ENCODE measurements at regions not wholly inside any gene's neighbourhood (a gene's known extent, or its start where the extent isn't known, plus 50 kb on each side); places are given as distances from the start of the nearest gene placed in this dataset.

- peaks cover 9% of the 10 kb centered on the region; the same call in 1 of the 3 replicates for H3K9me3 ChIP-seq
- no peak overlapping the region for H3K27ac ChIP-seq
- WGBS (ENCODE audit: missing lambda C conversion rate) = 74% methylated on average over 2 of the region's 2 CpGs
- TF ChIP-seq SMC3 (IDR thresholded peaks at IDR 0.05) = no peak
- no peak for TF ChIP-seq POLR2AphosphoS2 (conservative IDR thresholded peaks at IDR 0.05; ENCODE audit: low read length)
- no peak for TF ChIP-seq NFE2L2 (conservative IDR thresholded peaks at IDR 0.05; ENCODE audit: low read length)
- TF ChIP-seq REST (IDR thresholded peaks at IDR 0.05) = no peak
- no peak for TF ChIP-seq EHF (CRISPR knock-in tag; IDR thresholded peaks at IDR 0.05)
- no peak for TF ChIP-seq HOXB13 (CRISPR knock-in tag; IDR thresholded peaks at IDR 0.05; ENCODE audit: low read depth)
- no peak for TF ChIP-seq JUN (IDR thresholded peaks at IDR 0.05)
- no peak for TF ChIP-seq BCL3 (IDR thresholded peaks at IDR 0.05)
- TF ChIP-seq KDM1A (IDR thresholded peaks at IDR 0.05; ENCODE audit: low read depth) = no peak
- no peak for TF ChIP-seq ELK1 (IDR thresholded peaks at IDR 0.05; ENCODE audit: low read depth, low read length)
- TF ChIP-seq ZC3H11A (IDR thresholded peaks at IDR 0.05) = no peak
- TF ChIP-seq HES2 (IDR thresholded peaks at IDR 0.05) = no peak
- TF ChIP-seq BHLHE40 (IDR thresholded peaks at IDR 0.05; ENCODE audit: low read depth, low read length) = no peak
- no peak for TF ChIP-seq TP53 (CRISPR knock-in tag; IDR thresholded peaks at IDR 0.05)
- no peak for TF ChIP-seq NPAS2 (CRISPR knock-in tag; IDR thresholded peaks at IDR 0.05; ENCODE audit: borderline replicate concordance)
- no peak for TF ChIP-seq MAFK (IDR thresholded peaks at IDR 0.05; ENCODE audit: partially characterized antibody)
- TF ChIP-seq CBX8 (IDR thresholded peaks at IDR 0.05) = no peak
- no peak for TF ChIP-seq FOSB (CRISPR knock-in tag; IDR thresholded peaks at IDR 0.05)
- TF ChIP-seq USF2 (IDR thresholded peaks at IDR 0.05) = no peak
- POLR2A ChIA-PET = no interaction called here
- H3K4me2 ChIP-seq = no peak overlapping the region
- H3K4me3 ChIP-seq = no peak overlapping the region
- 0 out of 3 replicates have a peak, but pooled peaks cover 7% of the 10 kb centered on the region for H3K4me1 ChIP-seq
- DNase-seq (ENCODE audit: low read depth in 1 of 2, low spot score in 1 of 2) = no peak
- no peak for FAIRE-seq
- CTCF ChIA-PET = interaction anchor here (0.9 kb wide), 1 partner anchor 26 kb away, joined by 3 read pairs; no protein-coding TSS in a partner anchor
- ATAC-seq = no peak
Measured at GRCh38 chr12:88908345-88908744, 328.1 kb upstream of the KITLG start.

- CTCF ChIA-PET = no interaction called here
- H3K4me2 ChIP-seq = peak overlapping the region; percentile 37; the same call in 1 of the 3 replicates
- ATAC-seq (peak in 1 of 2 experiments; percentile 40; a peak in 1 of 6 replicates), DNase-seq (ENCODE audit: low read depth in 1 of 2, low spot score in 1 of 2) (peak in 1 of 2 experiments; percentile 11), FAIRE-seq (no peak)
- H3K4me3 ChIP-seq = no peak overlapping the region
- POLR2A ChIA-PET = no interaction called here
- H3K27ac ChIP-seq = no peak overlapping the region
- 36% methylated on average over 4 of the region's 4 CpGs for WGBS (ENCODE audit: missing lambda C conversion rate)
- no peaks in the 10 kb centered on the region for H3K9me3 ChIP-seq
- 0 out of 3 replicates have a peak, but pooled peaks cover 7% of the 10 kb centered on the region for H3K4me1 ChIP-seq
- TF ChIP-seq NPAS2 (CRISPR knock-in tag; IDR thresholded peaks at IDR 0.05; ENCODE audit: borderline replicate concordance) (no peak), CBX8 (IDR thresholded peaks at IDR 0.05) (no peak), ZC3H11A (IDR thresholded peaks at IDR 0.05) (no peak), BHLHE40 (IDR thresholded peaks at IDR 0.05; ENCODE audit: low read depth, low read length) (no peak), ZSCAN20 (CRISPR knock-in tag; IDR thresholded peaks at IDR 0.05) (no peak)
Measured at GRCh38 chr12:88904705-88905104, 324.4 kb upstream of the KITLG start.
